NT2/D1 (cell line): ENCODE measurements at regions not wholly inside any gene's neighbourhood (a gene's known extent, or its start where the extent isn't known, plus 50 kb on each side); places are given as distances from the start of the nearest gene placed in this dataset.

Experiments
- DNase-seq: peaks from one replicate; pipeline ENCODE4 v3.0.0-alpha.2; 2011; ENCODE audit warnings: low read depth, low spot score
- H3K27me3 ChIP-seq: 2 replicates; pipeline ENCODE4 v1.6.0; 2011; ENCODE audit warnings: mild to moderate bottlenecking; ENCODE audit not compliant: insufficient read length, insufficient read depth
- H3K36me3 ChIP-seq: 2 replicates; pipeline ENCODE4 v1.6.1; 2011; ENCODE audit warnings: mild to moderate bottlenecking, low read length, mixed read lengths; ENCODE audit not compliant: insufficient read depth, insufficient read length
- H3K4me1 ChIP-seq: 2 replicates; pipeline ENCODE4 v1.5.1; 2011; ENCODE audit not compliant: insufficient read depth, insufficient read length
- H3K4me3 ChIP-seq: 2 replicates; pipeline ENCODE4 v1.5.1; 2011; ENCODE audit warnings: low read depth; ENCODE audit not compliant: insufficient read length
- H3K9ac ChIP-seq: 2 replicates; pipeline ENCODE4 v1.6.0; 2011; ENCODE audit warnings: low read depth; ENCODE audit not compliant: insufficient read length
- H3K9me3 ChIP-seq: 2 replicates; pipeline ENCODE4 v1.5.1; 2011; ENCODE audit warnings: mild to moderate bottlenecking, low read length; ENCODE audit not compliant: insufficient read depth
- SUZ12 ChIP-seq: IDR thresholded peaks from 2 replicates; pipeline ENCODE4 v1.6.1; 2011; ENCODE audit not compliant: insufficient read length, insufficient read depth; ENCODE audit errors: extremely low read depth
- YY1 ChIP-seq: IDR thresholded peaks from 2 replicates; pipeline ENCODE4 v1.6.1; 2011; ENCODE audit not compliant: insufficient read length, insufficient read depth
- ZNF274 ChIP-seq: IDR thresholded peaks from 2 replicates; pipeline ENCODE4 v1.6.1; 2011; ENCODE audit warnings: mild to moderate bottlenecking, low read depth, low read length

DNA sequence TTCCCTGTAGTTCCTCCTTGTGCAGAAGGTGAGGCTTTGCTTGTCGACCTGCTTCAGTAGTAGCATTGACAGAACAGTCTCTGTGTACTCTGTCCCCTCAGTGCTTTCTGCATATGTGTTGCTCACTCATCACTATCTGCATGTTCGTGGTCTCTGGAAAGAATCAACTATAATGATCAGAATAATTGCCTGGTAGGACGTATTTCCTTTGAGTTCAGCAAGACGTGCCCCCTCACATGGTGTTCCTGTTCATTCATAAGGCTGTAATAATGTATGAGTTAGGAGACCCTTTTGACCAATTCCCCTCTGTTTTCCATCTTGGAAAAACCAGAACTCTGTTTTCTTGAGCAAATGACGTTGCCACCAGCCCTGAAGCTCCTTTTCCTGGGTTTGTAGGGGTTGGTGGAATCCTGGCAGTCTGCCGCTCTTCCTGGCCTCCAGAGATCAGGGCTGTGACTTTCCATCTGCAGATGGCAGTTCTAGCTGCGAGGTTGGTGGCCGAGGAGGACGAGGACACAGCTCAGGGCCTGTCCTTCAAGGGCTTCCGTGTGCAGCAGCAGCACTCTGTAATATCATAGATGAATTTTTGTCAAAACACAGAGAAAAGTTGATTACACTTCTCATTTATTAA, 61.9 kb downstream of the EXOSC2 start:
- DNase-seq, result no peak
- H3K36me3 ChIP-seq, result no peaks in the 10 kb centered on the region
- H3K4me1 ChIP-seq, result no peaks in the 10 kb centered on the region
- H3K27me3 ChIP-seq, result no peaks in the 10 kb centered on the region
- no peak overlapping the region for H3K9ac ChIP-seq
- no peaks in the 10 kb centered on the region for H3K9me3 ChIP-seq
- no peak for TF ChIP-seq YY1
- TF ChIP-seq SUZ12, result no peak
- no peak for TF ChIP-seq ZNF274
- no peak overlapping the region for H3K4me3 ChIP-seq

- Histone ChIP-seq H3K27me3 (no peaks in the 10 kb centered on the region), H3K36me3 (no peaks in the 10 kb centered on the region), H3K4me3 (no peak overlapping the region), H3K4me1 (no peaks in the 10 kb centered on the region), H3K9ac (no peak overlapping the region), H3K9me3 (no peaks in the 10 kb centered on the region)
- TF ChIP-seq ZNF274 (no peak), YY1 (no peak), SUZ12 (no peak)
- DNase-seq, result no peak
Observed at GRCh38 chr9:130756037-130756436, 62.5 kb downstream of the EXOSC2 start.

DNA sequence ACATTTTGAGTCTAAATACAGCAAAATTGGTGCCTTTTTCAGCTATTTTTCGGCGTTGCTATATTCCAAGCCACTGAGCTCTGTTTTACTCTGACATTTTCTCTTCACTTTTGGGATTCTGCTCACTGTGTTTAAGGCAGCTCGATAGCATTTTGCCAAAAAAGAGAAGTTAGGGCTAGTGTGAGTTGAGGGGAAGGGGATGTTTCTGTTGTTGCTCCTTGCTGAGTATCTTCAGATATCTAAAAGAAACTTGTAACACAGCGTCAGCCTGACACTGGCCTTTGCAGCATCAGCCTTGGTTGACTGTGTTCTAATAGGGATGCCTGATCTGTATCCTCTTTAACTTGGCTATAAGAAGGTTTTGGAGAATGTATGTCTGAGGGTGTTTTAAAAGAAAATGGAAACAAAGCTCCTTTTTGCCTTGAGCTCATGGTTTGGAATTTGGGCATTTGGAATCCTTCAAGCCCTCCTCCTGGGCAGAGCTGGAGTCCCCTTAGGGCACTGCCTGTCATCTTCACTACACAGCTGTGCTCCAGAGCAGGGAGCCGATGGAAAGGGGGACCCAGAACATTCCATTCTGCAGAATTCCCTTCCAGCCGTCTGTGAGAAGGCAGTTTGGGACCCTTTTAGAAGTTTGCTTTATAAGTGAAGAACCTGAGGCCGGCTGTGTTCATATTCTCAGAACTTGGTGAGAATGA, 63.0 kb downstream of the EXOSC2 start:
- TF ChIP-seq YY1 (no peak), ZNF274 (no peak), SUZ12 (no peak)
- no peak for DNase-seq

DNA sequence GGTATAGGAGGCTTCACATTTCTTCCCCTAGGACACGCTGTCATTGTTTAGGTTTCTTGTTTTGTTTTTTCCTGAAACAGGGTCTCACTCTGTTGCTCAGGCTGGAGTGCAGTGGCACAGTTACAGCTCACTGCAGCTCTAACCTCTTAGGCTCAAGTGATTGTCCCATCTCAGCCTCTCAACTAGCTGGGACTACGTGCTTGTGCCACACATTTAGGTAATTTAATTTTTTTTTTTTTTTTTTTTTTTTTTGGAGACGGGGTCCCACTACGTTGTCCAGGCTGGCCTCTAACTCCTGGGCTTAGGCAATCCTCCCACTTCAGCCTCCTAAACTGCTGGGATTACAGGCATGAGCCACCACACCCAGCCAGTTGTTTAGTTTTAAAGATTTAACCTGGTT, 66.2 kb downstream of the EXOSC2 start:
- no peaks in the 10 kb centered on the region for H3K36me3 ChIP-seq
- H3K27me3 ChIP-seq, result no peaks in the 10 kb centered on the region
- no peak for DNase-seq
- H3K9me3 ChIP-seq, result no peaks in the 10 kb centered on the region
- peaks cover 6% of the 10 kb centered on the region for H3K4me1 ChIP-seq
- H3K9ac ChIP-seq, result no peak overlapping the region
- TF ChIP-seq YY1, result no peak
- TF ChIP-seq SUZ12, result no peak
- no peak for TF ChIP-seq ZNF274
- no peak overlapping the region for H3K4me3 ChIP-seq

More for the DNA sequence above, 63.0 kb downstream of the EXOSC2 start:
- H3K27me3 ChIP-seq, result no peaks in the 10 kb centered on the region
- H3K4me1 ChIP-seq, result no peaks in the 10 kb centered on the region
- H3K9me3 ChIP-seq, result no peaks in the 10 kb centered on the region
- H3K9ac ChIP-seq, result no peak overlapping the region
- H3K36me3 ChIP-seq, result no peaks in the 10 kb centered on the region
- no peak overlapping the region for H3K4me3 ChIP-seq

DNA sequence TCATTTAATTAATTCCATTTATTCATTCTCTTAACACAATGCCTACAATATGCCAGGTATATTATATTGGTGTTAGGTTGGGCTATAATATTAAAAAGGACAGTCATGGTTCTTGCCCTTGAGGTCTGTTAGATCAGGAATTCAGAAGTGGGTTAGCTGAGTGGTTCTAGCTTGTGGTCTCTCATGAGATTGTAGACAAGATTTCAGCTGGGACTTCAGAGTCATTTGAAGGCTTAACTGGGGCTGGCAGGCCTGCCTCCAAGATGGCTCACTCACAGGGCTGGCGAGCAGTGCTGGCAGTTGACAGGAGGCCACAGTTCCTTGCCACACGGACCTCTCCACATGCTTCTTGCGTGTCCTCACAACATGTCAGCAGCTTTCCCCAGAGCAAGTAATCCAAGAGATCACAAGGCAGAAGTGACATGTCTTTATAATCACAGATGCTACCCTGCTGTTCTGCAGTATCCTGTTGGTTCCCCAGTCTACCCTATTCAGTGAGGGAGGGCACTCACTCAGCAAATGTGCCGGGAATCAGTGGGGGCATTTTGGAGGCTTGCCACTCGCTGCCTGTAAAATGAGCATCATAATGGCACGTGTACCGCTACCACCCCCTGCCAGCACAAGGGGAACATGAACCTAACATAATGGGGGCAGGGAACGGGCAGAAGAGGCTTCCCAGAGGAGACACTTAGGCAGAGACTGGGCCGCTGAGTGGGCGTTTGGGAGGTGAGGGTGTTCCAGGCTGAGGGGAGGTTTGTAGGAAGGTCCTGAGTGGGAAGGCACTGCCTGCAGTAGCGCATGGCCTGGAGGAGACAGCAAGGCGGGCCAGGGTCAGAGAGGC, 70.0 kb downstream of the EXOSC2 start:
- no peak overlapping the region for H3K9ac ChIP-seq
- DNase-seq, result no peak
- no peaks in the 10 kb centered on the region for H3K27me3 ChIP-seq
- no peaks in the 10 kb centered on the region for H3K36me3 ChIP-seq
- H3K4me1 ChIP-seq, result peaks cover 11% of the 10 kb centered on the region
- no peak overlapping the region for H3K4me3 ChIP-seq
- TF ChIP-seq ZNF274, result no peak
- no peak for TF ChIP-seq SUZ12
- TF ChIP-seq YY1, result no peak
- no peaks in the 10 kb centered on the region for H3K9me3 ChIP-seq

DNA sequence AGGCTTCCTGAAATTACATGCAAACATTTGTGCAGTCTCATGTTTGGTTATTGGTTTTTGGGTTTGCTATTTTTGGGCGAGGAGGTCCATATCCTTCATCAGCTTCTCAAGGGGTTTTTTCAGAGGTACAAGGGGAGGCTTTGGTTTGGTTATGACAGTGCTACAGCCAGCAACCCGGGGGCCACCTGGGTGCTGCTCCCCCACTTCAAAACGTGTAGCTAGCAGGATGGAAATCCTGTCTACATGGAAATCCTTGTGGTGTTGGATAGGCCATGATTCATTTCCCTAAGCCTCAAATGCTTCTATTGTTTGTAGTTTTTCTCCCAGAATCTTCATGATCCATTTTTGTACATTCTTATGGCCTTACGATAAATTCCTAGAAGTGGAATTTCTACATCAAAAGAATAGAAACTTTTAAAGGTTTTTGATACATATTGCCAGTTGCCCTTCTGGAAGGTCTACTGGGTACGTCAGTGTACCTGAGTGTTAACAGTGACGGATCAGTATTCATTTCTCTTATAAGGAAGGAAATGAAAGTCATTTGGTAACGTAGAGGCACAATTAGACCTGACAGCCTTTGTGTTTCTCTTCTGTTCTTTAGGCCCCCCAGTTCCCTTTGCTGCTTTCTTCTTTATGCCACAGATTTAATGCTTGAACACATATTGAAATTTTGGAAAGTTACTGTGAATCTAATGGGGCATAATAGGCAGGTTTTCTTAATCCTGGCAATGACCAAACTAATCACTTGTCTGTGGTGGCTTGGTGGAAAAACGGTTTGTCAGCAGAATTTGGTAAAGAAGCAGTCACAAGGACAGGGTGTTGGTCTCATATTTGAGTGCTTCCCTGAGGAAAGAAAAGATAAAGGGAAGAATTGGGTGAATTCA, 69.7 kb upstream of the ABL1 start:
- no peak for TF ChIP-seq YY1
- no peak for TF ChIP-seq ZNF274
- TF ChIP-seq SUZ12, result no peak
- Histone ChIP-seq H3K4me1 (peaks cover 11% of the 10 kb centered on the region), H3K36me3 (no peaks in the 10 kb centered on the region), H3K4me3 (no peak overlapping the region), H3K27me3 (no peaks in the 10 kb centered on the region), H3K9ac (no peak overlapping the region), H3K9me3 (no peaks in the 10 kb centered on the region)
- DNase-seq, result no peak
